ENCODE measurements at regions not wholly inside any gene's neighbourhood (a gene's known extent, or its start where the extent isn't known, plus 50 kb on each side); places are given as distances from the start of the nearest gene placed in this dataset.

DNA sequence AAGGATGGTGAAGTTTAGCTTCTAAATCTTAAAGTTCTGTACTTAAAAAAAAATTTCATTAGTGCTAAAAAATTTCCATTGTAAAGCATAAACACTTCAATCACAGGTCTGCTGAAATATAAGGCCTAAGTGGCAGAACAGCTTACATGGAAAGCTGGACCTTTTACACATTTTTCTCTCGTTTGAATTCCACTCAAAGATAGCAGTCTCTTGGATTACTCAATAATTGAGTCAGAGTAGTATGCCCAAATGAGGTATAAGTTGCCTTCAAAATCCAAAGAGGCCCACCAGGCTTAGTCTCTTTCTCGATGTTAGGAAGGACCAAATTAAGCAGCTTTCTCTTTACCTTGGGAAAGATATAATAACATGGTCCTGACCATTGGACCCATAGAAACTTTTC is 220.4 kb upstream of the CWC22 start:
- no peak overlapping the region for H3K4me3 ChIP-seq (ENCODE audit: control insufficient read depth, low read depth, low read length)
- DNase-seq (ENCODE audit: low read depth): peak; percentile 27
- TF ChIP-seq, protein P1, sequence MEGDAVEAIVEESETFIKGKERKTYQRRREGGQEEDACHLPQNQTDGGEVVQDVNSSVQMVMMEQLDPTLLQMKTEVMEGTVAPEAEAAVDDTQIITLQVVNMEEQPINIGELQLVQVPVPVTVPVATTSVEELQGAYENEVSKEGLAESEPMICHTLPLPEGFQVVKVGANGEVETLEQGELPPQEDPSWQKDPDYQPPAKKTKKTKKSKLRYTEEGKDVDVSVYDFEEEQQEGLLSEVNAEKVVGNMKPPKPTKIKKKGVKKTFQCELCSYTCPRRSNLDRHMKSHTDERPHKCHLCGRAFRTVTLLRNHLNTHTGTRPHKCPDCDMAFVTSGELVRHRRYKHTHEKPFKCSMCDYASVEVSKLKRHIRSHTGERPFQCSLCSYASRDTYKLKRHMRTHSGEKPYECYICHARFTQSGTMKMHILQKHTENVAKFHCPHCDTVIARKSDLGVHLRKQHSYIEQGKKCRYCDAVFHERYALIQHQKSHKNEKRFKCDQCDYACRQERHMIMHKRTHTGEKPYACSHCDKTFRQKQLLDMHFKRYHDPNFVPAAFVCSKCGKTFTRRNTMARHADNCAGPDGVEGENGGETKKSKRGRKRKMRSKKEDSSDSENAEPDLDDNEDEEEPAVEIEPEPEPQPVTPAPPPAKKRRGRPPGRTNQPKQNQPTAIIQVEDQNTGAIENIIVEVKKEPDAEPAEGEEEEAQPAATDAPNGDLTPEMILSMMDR (conservative IDR thresholded peaks at IDR 0.05; ENCODE audit: control insufficient read depth, insufficient read depth, low read depth, low read length): no peak

DNA sequence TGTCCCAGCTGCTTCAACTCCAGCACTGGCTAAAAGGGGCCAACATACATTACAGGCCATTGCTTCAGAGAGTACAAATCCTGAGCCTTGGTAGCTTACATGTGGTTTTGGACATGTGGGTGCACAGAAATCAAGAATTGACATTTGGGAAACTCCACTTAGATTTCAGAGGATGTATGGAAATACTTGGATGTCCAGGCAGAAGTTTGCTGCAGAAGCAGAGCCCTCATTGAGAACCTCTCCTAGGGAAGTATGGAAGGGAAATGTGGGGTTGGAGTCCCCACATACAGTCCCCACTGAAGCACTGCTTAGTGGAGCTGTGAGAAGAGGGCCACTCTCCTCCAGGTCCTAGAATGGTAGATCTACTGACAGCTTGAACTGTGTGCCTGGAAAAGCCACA is 218.0 kb upstream of the CWC22 start:
- TF ChIP-seq, protein P1 (conservative IDR thresholded peaks at IDR 0.05; ENCODE audit: control insufficient read depth, insufficient read depth, low read depth, low read length): no peak
- DNase-seq (ENCODE audit: low read depth): no peak
- H3K4me3 ChIP-seq (ENCODE audit: control insufficient read depth, low read depth, low read length): no peak overlapping the region

DNA sequence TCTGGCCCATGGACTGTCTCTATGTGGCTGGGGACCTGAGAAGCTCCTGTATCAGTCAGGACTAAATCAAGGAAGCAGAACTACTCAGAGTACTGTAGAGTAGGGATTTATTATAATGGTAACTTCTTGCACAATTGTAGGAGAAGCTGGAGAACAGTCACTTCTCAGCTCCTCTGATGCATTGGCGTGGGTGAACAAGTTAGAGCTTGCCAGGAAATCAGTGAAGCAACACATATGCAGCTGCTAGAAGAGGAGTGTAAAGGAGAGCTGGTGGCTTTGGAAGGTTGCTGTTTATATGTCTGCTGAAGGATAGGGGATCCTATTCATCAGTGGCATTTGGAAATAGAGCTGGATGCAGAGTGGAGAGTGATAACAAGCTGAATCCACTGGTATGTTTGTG is 215.5 kb upstream of the CWC22 start:
- H3K4me3 ChIP-seq (ENCODE audit: control insufficient read depth, low read depth, low read length): no peak overlapping the region
- DNase-seq (ENCODE audit: low read depth): peak; percentile 98
- TF ChIP-seq, protein P1 (conservative IDR thresholded peaks at IDR 0.05; ENCODE audit: control insufficient read depth, insufficient read depth, low read depth, low read length): no peak

DNA sequence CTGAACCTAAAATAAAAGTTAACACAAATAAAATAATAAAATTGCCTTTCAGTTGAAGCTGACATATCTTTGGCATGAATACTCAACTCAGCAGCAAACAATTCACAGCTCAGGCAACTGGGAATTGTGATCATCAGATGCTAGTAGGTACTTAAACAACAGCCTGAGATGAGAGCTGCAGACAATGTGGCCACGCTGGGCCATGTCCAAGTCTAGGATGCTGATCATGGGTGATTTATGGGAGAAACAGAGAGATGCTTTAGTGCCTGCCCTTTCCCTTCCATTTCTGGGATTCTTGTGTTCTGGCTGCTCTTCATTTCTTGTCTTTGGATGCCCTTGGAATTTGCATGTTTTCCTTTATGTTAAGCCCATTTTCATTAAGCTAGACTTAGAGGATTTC is 212.4 kb upstream of the CWC22 start:
- no peak overlapping the region for H3K4me3 ChIP-seq (ENCODE audit: control insufficient read depth, low read depth, low read length)
- TF ChIP-seq, protein P1 (conservative IDR thresholded peaks at IDR 0.05; ENCODE audit: control insufficient read depth, insufficient read depth, low read depth, low read length): no peak
- peak; percentile 90 for DNase-seq (ENCODE audit: low read depth)

DNA sequence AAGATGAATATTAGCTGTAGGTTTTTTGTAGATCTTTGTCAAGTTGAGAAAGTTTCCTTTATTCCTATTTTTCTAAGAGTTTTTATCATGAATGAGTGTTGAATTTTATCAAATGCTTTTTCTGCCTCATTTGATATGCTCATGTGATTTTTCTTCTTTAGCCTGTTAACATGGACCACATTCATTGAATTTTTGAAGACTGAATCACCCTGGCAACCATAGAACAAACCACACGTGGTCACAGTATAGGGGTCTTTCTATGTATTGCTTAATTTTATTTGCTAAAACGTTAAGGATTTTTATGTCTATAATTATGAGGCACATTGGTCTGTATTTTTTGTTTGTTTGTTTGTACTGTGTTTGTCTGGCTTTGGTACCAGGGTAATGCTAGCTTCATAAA is 201.7 kb upstream of the CWC22 start:
- peak; percentile 48 for DNase-seq (ENCODE audit: low read depth)
- TF ChIP-seq, protein P1 (conservative IDR thresholded peaks at IDR 0.05; ENCODE audit: control insufficient read depth, insufficient read depth, low read depth, low read length): no peak
- H3K4me3 ChIP-seq (ENCODE audit: control insufficient read depth, low read depth, low read length): no peak overlapping the region

DNA sequence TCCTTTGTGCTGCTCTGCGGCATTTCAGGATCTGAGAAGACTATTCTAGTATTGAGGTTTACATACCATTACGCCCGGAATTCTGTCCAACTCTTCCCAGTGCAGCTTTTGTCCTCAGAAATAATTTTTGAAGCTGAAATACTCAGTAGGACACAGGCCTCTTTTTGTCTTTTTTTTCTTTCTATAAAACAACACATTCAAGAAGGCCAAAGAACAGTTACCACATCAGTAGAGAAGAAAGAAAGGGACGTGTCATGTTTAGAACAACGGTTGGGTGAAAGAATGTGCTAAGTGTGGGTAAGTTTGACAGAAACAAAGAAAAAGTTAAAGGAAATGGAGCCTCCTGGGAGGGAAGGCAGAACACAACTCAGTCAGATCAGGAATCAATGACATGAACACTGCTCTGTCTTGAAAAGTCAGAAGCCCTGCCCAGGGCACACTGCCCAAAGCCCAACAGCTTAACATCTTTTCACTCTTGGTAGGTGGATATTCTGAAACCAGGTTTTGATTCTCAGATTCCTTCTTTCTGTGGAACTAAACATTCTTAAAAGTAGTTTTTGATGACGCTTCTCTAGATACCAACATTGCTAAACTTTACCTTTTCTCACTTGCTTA is 198.6 kb upstream of the CWC22 start:
- H3K4me3 ChIP-seq (ENCODE audit: control insufficient read depth, low read depth, low read length): no peak overlapping the region
- TF ChIP-seq, protein P1 (conservative IDR thresholded peaks at IDR 0.05; ENCODE audit: control insufficient read depth, insufficient read depth, low read depth, low read length): no peak
- DNase-seq (ENCODE audit: low read depth): no peak

DNA sequence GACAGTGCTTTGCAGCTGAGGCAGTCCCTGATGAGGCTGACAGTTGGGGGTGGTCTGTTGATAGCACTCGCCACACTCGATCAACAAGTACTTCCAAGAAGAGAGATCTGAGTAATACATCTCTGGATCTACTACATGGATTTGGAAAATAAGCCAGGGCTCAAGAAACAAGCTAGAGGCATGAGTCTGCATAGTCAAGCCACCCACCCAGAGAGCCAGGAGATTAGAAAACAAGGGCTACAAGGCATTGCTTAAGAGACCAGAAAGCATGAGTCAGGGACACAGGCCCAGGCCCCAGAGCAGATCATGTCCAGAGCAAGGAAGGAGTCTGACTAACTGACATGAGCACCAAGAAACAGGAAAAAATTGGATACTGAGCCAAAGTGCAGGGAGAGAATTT is 196.9 kb upstream of the CWC22 start:
- peak; percentile 95 for DNase-seq (ENCODE audit: low read depth)
- H3K4me3 ChIP-seq (ENCODE audit: control insufficient read depth, low read depth, low read length): no peak overlapping the region
- TF ChIP-seq, protein P1 (conservative IDR thresholded peaks at IDR 0.05; ENCODE audit: control insufficient read depth, insufficient read depth, low read depth, low read length): no peak
